GM12878 (cell line): ENCODE measurements at regions not wholly inside any gene's neighbourhood (a gene's known extent, or its start where the extent isn't known, plus 50 kb on each side); places are given as distances from the start of the nearest gene placed in this dataset.

Experiments used
- ATAC-seq: fragments of 200-7000 bp; cut with Tn5 transposase; 3 replicates; pipeline ENCODE4 v1.9.1; 2020; ENCODE audit warnings: mild to moderate bottlenecking, moderate library complexity
- BruUV-seq: library from RNA; stranded (reverse); fragments of 400-500 nt; replicated peaks from 2 replicates; lab custom pipeline; 2021; lab: Mats Ljungman, UMichigan
- CTCF ChIA-PET: fragments of 300-600 bp; sonication (Branson Sonifier 250); formaldehyde crosslinking; extraction: SDS; loops from one replicate; lab custom pipeline; 2021; ENCODE audit warnings: inconsistent platforms; lab: Yijun Ruan, JAX
- POLR2A ChIA-PET: fragments of 350-600 bp; formaldehyde crosslinking; extraction: SDS; loops from one replicate; lab custom pipeline; 2021; ENCODE audit warnings: inconsistent platforms; lab: Charles Lee
- RAD21 ChIA-PET: fragments of 300-600 bp; sonication (Branson Sonifier 250); formaldehyde crosslinking; loops from one replicate; lab custom pipeline; 2023; ENCODE audit warnings: antibody characterized with exemption; ENCODE audit not compliant: unreplicated experiment; lab: Charles Lee
- SMC1A ChIA-PET: fragments of 300-600 bp; sonication (Branson Sonifier 250); formaldehyde crosslinking; loops from one replicate; lab custom pipeline; 2023; ENCODE audit not compliant: unreplicated experiment, uncharacterized antibody; lab: Charles Lee
- DNase-seq: peaks from one replicate; pipeline ENCODE4 v3.0.0-alpha.2; 2011; ENCODE audit warnings: low read depth, low spot score
- FAIRE-seq: peaks from 3 replicates; lab custom pipeline; 2011; peaks lifted over from hg19 to GRCh38; lab: Jason Lieb, UNC
- H2AFZ ChIP-seq: 2 replicates; pipeline ENCODE4 v1.6.0; 2011; ENCODE audit warnings: low read depth, low read length, control low read depth; ENCODE audit not compliant: control insufficient read depth
- H3K27ac ChIP-seq: 2 replicates; pipeline ENCODE4 v1.5.1; 2011; ENCODE audit warnings: control low read depth; ENCODE audit not compliant: control insufficient read depth, insufficient read depth
- H3K27me3 ChIP-seq, 2 experiments: replicated peaks in 1 of 2; 2 replicates each; pipeline versions ENCODE4 v1.6.0 to v1.6.1; 2011; ENCODE audit warnings: low read length in 1 of 2; ENCODE audit not compliant: control insufficient read depth in 2 of 2, insufficient read depth in 2 of 2
- H3K36me3 ChIP-seq, 2 experiments: 2 replicates each; pipeline ENCODE4 v1.5.1; 2011; ENCODE audit warnings: low read length in 1 of 2; ENCODE audit not compliant: control insufficient read depth in 2 of 2, insufficient read depth in 2 of 2
- H3K4me1 ChIP-seq: 2 replicates; pipeline ENCODE4 v1.6.1; 2011; ENCODE audit warnings: mild to moderate bottlenecking, low read length, moderate library complexity, mixed read lengths; ENCODE audit not compliant: control insufficient read depth, insufficient read depth
- H3K4me2 ChIP-seq: 2 replicates; pipeline ENCODE4 v1.6.0; 2011; ENCODE audit warnings: control low read depth; ENCODE audit not compliant: control insufficient read depth, insufficient read depth
- H3K4me3 ChIP-seq: fragments of 200-600 bp; sonication (generic); 2 replicates; pipeline ENCODE4 v1.5.1; 2016
- H3K79me2 ChIP-seq: 2 replicates; pipeline ENCODE4 v1.6.0; 2011; ENCODE audit warnings: low read length; ENCODE audit not compliant: control insufficient read depth, insufficient read depth
- H3K9ac ChIP-seq: 2 replicates; pipeline ENCODE4 v1.8.0; 2011; ENCODE audit warnings: low read length, control low read depth, mixed read lengths; ENCODE audit not compliant: control insufficient read depth, insufficient read depth
- H3K9me3 ChIP-seq: replicated peaks from 3 replicates; pipeline ENCODE4 v1.5.1; 2011; ENCODE audit warnings: mild to moderate bottlenecking, low read length; ENCODE audit not compliant: control insufficient read depth, insufficient read depth
- H4K20me1 ChIP-seq: 2 replicates; pipeline ENCODE4 v1.6.0; 2011; ENCODE audit not compliant: control insufficient read depth, insufficient read depth
- CEBPZ ChIP-seq: fragments of 150-350 bp; IDR thresholded peaks from 2 replicates; pipeline ENCODE4 v1.6.1; 2016; ENCODE audit warnings: low read depth, low read length
- CHD4 ChIP-seq: fragments of 200-600 bp; sonication (generic); IDR thresholded peaks from 2 replicates; pipeline ENCODE4 v1.6.1; 2016; ENCODE audit warnings: mild to moderate bottlenecking
- NBN ChIP-seq: fragments of 450-650 bp; IDR thresholded peaks from 2 replicates; pipeline ENCODE4 v1.6.1; 2016
- NR2F1 ChIP-seq: fragments of 450-650 bp; conservative IDR thresholded peaks from 2 replicates; pipeline ENCODE4 v1.6.1; 2017; ENCODE audit warnings: mild to moderate bottlenecking
- WGBS: methylation state at CpG from one replicate; pipeline ENCODE4 v1.1.6; 2016; ENCODE audit warnings: low lambda C conversion rate; ENCODE audit not compliant: insufficient replicate concordance, insufficient coverage; ENCODE audit errors: missing lambda C conversion rate; 5-methylcytosine and 5-hydroxymethylcytosine counted together
- in situ Hi-C: fragments of 300-500 bp; cut with MboI; formaldehyde crosslinking; loops from 9 replicates; pipeline ENCODE4 v1.14.3; 2018; ENCODE audit warnings: mixed read lengths
- intact Hi-C: fragments of 100-400 bp; cut with micrococcal nuclease; formaldehyde crosslinking; loops from one replicate; pipeline ENCODE4 v1.14.2; 2022; ENCODE audit not compliant: unreplicated experiment
- TF ChIP-seq, protein P1 (sequence below): fragments of 450-650 bp; IDR thresholded peaks from 2 replicates; pipeline ENCODE4 v1.6.1; 2016; ENCODE audit warnings: mild to moderate bottlenecking
- TF ChIP-seq, protein P2 (sequence below): IDR thresholded peaks from 2 replicates; pipeline ENCODE4 v1.6.1; 2011; ENCODE audit warnings: mild to moderate bottlenecking, low read depth, low read length, moderate library complexity; ENCODE audit not compliant: insufficient replicate concordance

GRCh38 chr5:156201788-156202403 is 125.1 kb upstream of the SGCD start:
- no TSS peak for BruUV-seq

More at GRCh38 chr5:156201788-156202403, 125.1 kb upstream of the SGCD start:
- Histone ChIP-seq H3K4me1 (no peaks in the 10 kb centered on the region), H3K4me3 (no peak overlapping the region), H2AFZ (no peak overlapping the region), H3K27ac (no peak overlapping the region), H4K20me1 (no peaks in the 10 kb centered on the region), H3K9ac (no peak overlapping the region), H3K79me2 (no peaks in the 10 kb centered on the region), H3K27me3 (no peaks in the 10 kb centered on the region), H3K36me3 (no peaks in the 10 kb centered on the region), H3K9me3 (no peaks in the 10 kb centered on the region), H3K4me2 (no peak overlapping the region)
- TF ChIP-seq, protein P1, sequence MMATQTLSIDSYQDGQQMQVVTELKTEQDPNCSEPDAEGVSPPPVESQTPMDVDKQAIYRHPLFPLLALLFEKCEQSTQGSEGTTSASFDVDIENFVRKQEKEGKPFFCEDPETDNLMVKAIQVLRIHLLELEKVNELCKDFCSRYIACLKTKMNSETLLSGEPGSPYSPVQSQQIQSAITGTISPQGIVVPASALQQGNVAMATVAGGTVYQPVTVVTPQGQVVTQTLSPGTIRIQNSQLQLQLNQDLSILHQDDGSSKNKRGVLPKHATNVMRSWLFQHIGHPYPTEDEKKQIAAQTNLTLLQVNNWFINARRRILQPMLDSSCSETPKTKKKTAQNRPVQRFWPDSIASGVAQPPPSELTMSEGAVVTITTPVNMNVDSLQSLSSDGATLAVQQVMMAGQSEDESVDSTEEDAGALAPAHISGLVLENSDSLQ = no peak
- TF ChIP-seq NR2F1 (no peak), CHD4 (no peak), CEBPZ (no peak), NBN (no peak)
- TF ChIP-seq, protein P2, sequence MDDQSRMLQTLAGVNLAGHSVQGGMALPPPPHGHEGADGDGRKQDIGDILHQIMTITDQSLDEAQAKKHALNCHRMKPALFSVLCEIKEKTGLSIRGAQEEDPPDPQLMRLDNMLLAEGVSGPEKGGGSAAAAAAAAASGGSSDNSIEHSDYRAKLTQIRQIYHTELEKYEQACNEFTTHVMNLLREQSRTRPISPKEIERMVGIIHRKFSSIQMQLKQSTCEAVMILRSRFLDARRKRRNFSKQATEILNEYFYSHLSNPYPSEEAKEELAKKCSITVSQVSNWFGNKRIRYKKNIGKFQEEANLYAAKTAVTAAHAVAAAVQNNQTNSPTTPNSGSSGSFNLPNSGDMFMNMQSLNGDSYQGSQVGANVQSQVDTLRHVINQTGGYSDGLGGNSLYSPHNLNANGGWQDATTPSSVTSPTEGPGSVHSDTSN = no peak
- DNase-seq = no peak
- in situ Hi-C loops = no loop called here
- ChIA-PET SMC1A (no interaction called here), CTCF (interaction anchor here (0.7 kb wide), 1 partner anchor 837 kb away, joined by 3 read pairs; no protein-coding TSS in a partner anchor), RAD21 (no interaction called here), POLR2A (no interaction called here)
- ATAC-seq = no peak
- no peak for FAIRE-seq
- WGBS = 0% methylated on average over 3 of the region's 3 CpGs
- intact Hi-C loops = no loop called here
